PC-3 (cell line): ENCODE measurements at regions not wholly inside any gene's neighbourhood (a gene's known extent, or its start where the extent isn't known, plus 50 kb on each side); places are given as distances from the start of the nearest gene placed in this dataset.

Experiments used
- ATAC-seq: fragments of 200-7000 bp; cut with Tn5 transposase; 2 replicates; pipeline ENCODE4 v1.9.1; 2020; ENCODE audit warnings: mild to moderate bottlenecking, moderate library complexity
- BruUV-seq: library from RNA; stranded (reverse); fragments of 400-500 nt; replicated peaks from 2 replicates; lab custom pipeline; 2021; lab: Mats Ljungman, UMichigan
- CTCF ChIA-PET: fragments of 300-600 bp; sonication (Branson Sonifier 250); formaldehyde crosslinking; loops from one replicate; lab custom pipeline; 2022; ENCODE audit warnings: antibody characterized with exemption; lab: Charles Lee
- POLR2A ChIA-PET: fragments of 300-600 bp; sonication (Branson Sonifier 250); formaldehyde crosslinking; loops from one replicate; lab custom pipeline; 2022; ENCODE audit warnings: antibody characterized with exemption; ENCODE audit not compliant: unreplicated experiment; lab: Charles Lee
- DNase-seq: peaks from one replicate; pipeline ENCODE4 v3.0.0-alpha.2; 2015
- H2AFZ ChIP-seq: fragments of 300-600 bp; sonication (generic); 2 replicates; pipeline ENCODE4 v1.6.0; 2016; ENCODE audit warnings: antibody characterized with exemption, low read length
- H3F3A ChIP-seq: fragments of 300-600 bp; sonication (generic); one replicate; pipeline ENCODE4 v1.6.0; 2017; ENCODE audit warnings: antibody characterized with exemption, low read length, control low read depth, mild to moderate bottlenecking; ENCODE audit not compliant: unreplicated experiment
- H3K27ac ChIP-seq: fragments of 300-600 bp; sonication (generic); 2 replicates; pipeline ENCODE4 v1.5.1; 2016; ENCODE audit warnings: mild to moderate bottlenecking, low read length
- H3K27me3 ChIP-seq: fragments of 300-600 bp; sonication (generic); 2 replicates; pipeline ENCODE4 v1.6.1; 2016; ENCODE audit warnings: low read length, mixed read lengths
- H3K36me3 ChIP-seq: fragments of 300-600 bp; sonication (generic); 2 replicates; pipeline ENCODE4 v1.6.1; 2016; ENCODE audit warnings: low read depth, mixed run types, low read length, mixed read lengths
- H3K4me1 ChIP-seq: fragments of 300-600 bp; sonication (generic); 2 replicates; pipeline ENCODE4 v1.5.1; 2016; ENCODE audit warnings: low read length; ENCODE audit not compliant: insufficient read depth
- H3K4me2 ChIP-seq: fragments of 300-600 bp; sonication (generic); 2 replicates; pipeline ENCODE4 v1.6.0; 2016; ENCODE audit warnings: low read length
- H3K4me3 ChIP-seq: fragments of 300-600 bp; sonication (generic); 2 replicates; pipeline ENCODE4 v1.5.1; 2016; ENCODE audit warnings: mild to moderate bottlenecking, low read length, mixed read lengths
- H3K79me2 ChIP-seq: fragments of 300-600 bp; sonication (generic); 2 replicates; pipeline ENCODE4 v1.6.1; 2017; ENCODE audit warnings: low read length, mixed read lengths
- H3K9ac ChIP-seq: fragments of 300-600 bp; sonication (generic); 2 replicates; pipeline ENCODE4 v1.6.0; 2016; ENCODE audit warnings: mild to moderate bottlenecking, low read length
- H3K9me2 ChIP-seq: fragments of 300-600 bp; sonication (generic); replicated peaks from 2 replicates; pipeline ENCODE4 v1.6.1; 2016; ENCODE audit warnings: mixed run types, low read length, mixed read lengths
- H3K9me3 ChIP-seq: fragments of 300-600 bp; sonication (generic); 2 replicates; pipeline ENCODE4 v1.6.1; 2016; ENCODE audit warnings: low read length, mixed read lengths
- H4K20me1 ChIP-seq: fragments of 300-600 bp; sonication (generic); 2 replicates; pipeline ENCODE4 v1.6.1; 2016; ENCODE audit warnings: low read length, mixed read lengths
- CTCF ChIP-seq: fragments of 300-600 bp; sonication (generic); conservative IDR thresholded peaks from 2 replicates; pipeline ENCODE4 v1.5.1; 2017; ENCODE audit warnings: antibody characterized with exemption, low read depth, mild to moderate bottlenecking, low read length
- EZH2 ChIP-seq: fragments of 300-600 bp; sonication (generic); IDR thresholded peaks from one replicate; pipeline ENCODE4 v1.6.1; 2017; ENCODE audit warnings: antibody characterized with exemption, mild to moderate bottlenecking, low read length; ENCODE audit not compliant: unreplicated experiment
- EZH2phosphoT487 ChIP-seq: fragments of 300-600 bp; sonication (generic); IDR thresholded peaks from 2 replicates; pipeline ENCODE4 v1.6.1; 2018; ENCODE audit warnings: mild to moderate bottlenecking, antibody characterized with exemption, low read length, borderline replicate concordance
- intact Hi-C: fragments of 100-400 bp; cut with micrococcal nuclease; formaldehyde crosslinking; loops from 2 replicates; pipeline ENCODE4 v1.9.0; 2023

GRCh38 chr3:5726621-5727020, 539.1 kb downstream of the EDEM1 start:
- POLR2A ChIA-PET, result no interaction called here
- no TSS peak for BruUV-seq
- TF ChIP-seq CTCF, result no peak
- H3K9ac ChIP-seq, result no peak overlapping the region
- no peaks in the 10 kb centered on the region for H3K9me3 ChIP-seq
- no peaks in the 10 kb centered on the region for H3K27me3 ChIP-seq
- no peaks in the 10 kb centered on the region for H3K36me3 ChIP-seq
- no peak overlapping the region for H2AFZ ChIP-seq
- H3K4me2 ChIP-seq, result no peak overlapping the region
- no peaks in the 10 kb centered on the region for H3K79me2 ChIP-seq
- CTCF ChIA-PET, result no interaction called here
- DNase-seq (no peak), ATAC-seq (no peak)
- H3K4me1 ChIP-seq, result no peaks in the 10 kb centered on the region
- H3F3A ChIP-seq, result no peaks in the 10 kb centered on the region
- H3K27ac ChIP-seq, result no peak overlapping the region
- no peak overlapping the region for H3K4me3 ChIP-seq
- H3K9me2 ChIP-seq, result no peaks in the 10 kb centered on the region
- no peaks in the 10 kb centered on the region for H4K20me1 ChIP-seq
- intact Hi-C loops, result no loop called here

- CTCF ChIA-PET, result no interaction called here
Measured at GRCh38 chr3:5727743-5728484, 540.4 kb downstream of the EDEM1 start.

GRCh38 chr3:5729852-5730251, 542.3 kb downstream of the EDEM1 start:
- no peaks in the 10 kb centered on the region for H3K9me3 ChIP-seq
- H3K9me2 ChIP-seq, result no peaks in the 10 kb centered on the region
- no peak overlapping the region for H2AFZ ChIP-seq
- no peaks in the 10 kb centered on the region for H3K36me3 ChIP-seq
- CTCF ChIA-PET, result no interaction called here
- no peak overlapping the region for H3K4me2 ChIP-seq
- no peak overlapping the region for H3K4me3 ChIP-seq
- no peaks in the 10 kb centered on the region for H4K20me1 ChIP-seq
- DNase-seq (no peak), ATAC-seq (no peak)
- H3K79me2 ChIP-seq, result no peaks in the 10 kb centered on the region
- POLR2A ChIA-PET, result no interaction called here
- no peaks in the 10 kb centered on the region for H3F3A ChIP-seq
- no peaks in the 10 kb centered on the region for H3K27me3 ChIP-seq
- TF ChIP-seq EZH2phosphoT487 (no peak), CTCF (peak; percentile 23; the same call in 1 of the 2 replicates), EZH2 (no peak)
- no peak overlapping the region for H3K27ac ChIP-seq
- intact Hi-C loops, result no loop called here
- no peaks in the 10 kb centered on the region for H3K4me1 ChIP-seq
- BruUV-seq, result no TSS peak
- H3K9ac ChIP-seq, result no peak overlapping the region

More at GRCh38 chr3:5727743-5728484, 540.4 kb downstream of the EDEM1 start:
- DNase-seq, result no peak
- Histone ChIP-seq H3K27me3 (no peaks in the 10 kb centered on the region), H3K4me3 (no peak overlapping the region), H2AFZ (no peak overlapping the region), H3K9me3 (no peaks in the 10 kb centered on the region), H3K27ac (no peak overlapping the region), H3K36me3 (no peaks in the 10 kb centered on the region), H3K4me2 (no peak overlapping the region), H3F3A (no peaks in the 10 kb centered on the region), H3K9ac (no peak overlapping the region), H3K79me2 (no peaks in the 10 kb centered on the region), H3K9me2 (no peaks in the 10 kb centered on the region), H3K4me1 (no peaks in the 10 kb centered on the region), H4K20me1 (no peaks in the 10 kb centered on the region)
- ATAC-seq, result no peak
- intact Hi-C loops, result no loop called here
- TF ChIP-seq EZH2phosphoT487, result no peak
- no peak for TF ChIP-seq EZH2
- TF ChIP-seq CTCF, result no peak
- BruUV-seq, result no TSS peak
- POLR2A ChIA-PET, result no interaction called here
